HepG2 (cell line): ENCODE measurements at regions not wholly inside any gene's neighbourhood (a gene's known extent, or its start where the extent isn't known, plus 50 kb on each side); places are given as distances from the start of the nearest gene placed in this dataset.
"Not testable (repeated sequence)": the region's sequence is repeated elsewhere in the genome, so short reads cannot be mapped to it uniquely, and the experiment has no call there.

Source experiments
- ATAC-seq: fragments of 200-7000 bp; cut with Tn5 transposase; 3 replicates; pipeline ENCODE4 v1.9.1; 2020; ENCODE audit warnings: mild to moderate bottlenecking, moderate library complexity
- BruUV-seq: library from RNA; stranded (reverse); fragments of 400-500 nt; replicated peaks from 2 replicates; lab custom pipeline; 2021; lab: Mats Ljungman, UMichigan
- CTCF ChIA-PET: fragments of 300-600 bp; formaldehyde crosslinking; extraction: SDS; loops from one replicate; lab custom pipeline; 2021; ENCODE audit warnings: low total read pairs, inconsistent platforms, low intra/inter-chr PET ratio; lab: Yijun Ruan, JAX
- POLR2A ChIA-PET: fragments of 350-600 bp; sonication (Branson Sonifier 250); formaldehyde crosslinking; loops from one replicate; lab custom pipeline; 2020; ENCODE audit warnings: antibody characterized with exemption, inconsistent platforms; lab: Yijun Ruan, JAX
- DNase-seq: peaks from one replicate; pipeline ENCODE4 v3.0.0-alpha.2; 2015; ENCODE audit warnings: low spot score
- FAIRE-seq: peaks from 3 replicates; lab custom pipeline; 2011; peaks lifted over from hg19 to GRCh38; lab: Jason Lieb, UNC
- H2AFZ ChIP-seq: one replicate; pipeline ENCODE4 v1.6.1; 2011; ENCODE audit warnings: low read length, inconsistent platforms
- H3K27ac ChIP-seq: fragments of 300-600 bp; 3 replicates; pipeline ENCODE4 v1.8.0; 2011; ENCODE audit warnings: mixed run types, mild to moderate bottlenecking, mixed read lengths, low read length, inconsistent platforms; ENCODE audit not compliant: insufficient read depth; ENCODE audit errors: extremely low read length
- H3K27me3 ChIP-seq, 2 experiments: fragments of 200-600 bp in 1 of 2; 2 replicates in 1 of 2; 3 replicates in 1 of 2; pipeline versions ENCODE4 v1.6.0 to v1.8.0; 2011; ENCODE audit warnings: low read length in 2 of 2, mild to moderate bottlenecking in 2 of 2, moderate library complexity in 2 of 2, inconsistent platforms in 1 of 2; ENCODE audit not compliant: insufficient read depth in 2 of 2, control insufficient read depth in 1 of 2
- H3K36me3 ChIP-seq, 2 experiments: fragments of 200-600 bp in 1 of 2; replicated peaks in 1 of 2; 2 replicates in 1 of 2; 3 replicates in 1 of 2; pipeline versions ENCODE4 v1.5.1 to v1.8.0; 2011; ENCODE audit warnings: low read length in 2 of 2, inconsistent platforms in 1 of 2; ENCODE audit not compliant: insufficient read depth in 2 of 2, control insufficient read depth in 1 of 2
- H3K4me1 ChIP-seq: 2 replicates; pipeline ENCODE4 v1.5.1; 2012; ENCODE audit warnings: low read length, inconsistent platforms; ENCODE audit not compliant: insufficient read depth
- H3K4me2 ChIP-seq: 2 replicates; pipeline ENCODE4 v1.6.0; 2011; ENCODE audit warnings: low read depth, low read length, inconsistent platforms
- H3K4me3 ChIP-seq, 3 experiments: fragments of 200-600 bp in 1 of 3; sonication (generic), shearing (Covaris generic) in 1 of 3; replicated peaks in 1 of 3; 2 replicates each; pipeline ENCODE4 v1.5.1; 2011 to 2016; ENCODE audit warnings: low read length in 3 of 3, inconsistent platforms in 2 of 3, low read depth in 2 of 3, mild to moderate bottlenecking in 2 of 3, control low read depth in 1 of 3, mixed read lengths in 1 of 3; ENCODE audit not compliant: insufficient read depth in 1 of 3
- H3K79me2 ChIP-seq: one replicate; pipeline ENCODE4 v1.6.1; 2011; ENCODE audit warnings: low read length, inconsistent platforms; ENCODE audit not compliant: insufficient read depth
- H3K9ac ChIP-seq: 2 replicates; pipeline ENCODE4 v1.6.0; 2011; ENCODE audit warnings: mild to moderate bottlenecking, low read depth, low read length, inconsistent platforms; ENCODE audit not compliant: insufficient read depth
- H3K9me3 ChIP-seq: 2 replicates; pipeline ENCODE4 v1.5.1; 2012; ENCODE audit warnings: mild to moderate bottlenecking, low read length
- H4K20me1 ChIP-seq: 2 replicates; pipeline ENCODE4 v1.6.0; 2011; ENCODE audit warnings: inconsistent platforms, mild to moderate bottlenecking, low read length, moderate library complexity; ENCODE audit not compliant: insufficient read depth
- WGBS: methylation state at CpG from one replicate; pipeline ENCODE4 v1.1.6; 2017; ENCODE audit warnings: low lambda C conversion rate; 5-methylcytosine and 5-hydroxymethylcytosine counted together
- in situ Hi-C: cut with HindIII; loops from 2 replicates; pipeline ENCODE4 v1.10.0; 2017; ENCODE audit warnings: low pct_unique_long_range_greater_than_20kb; ENCODE audit not compliant: extremely low pct_ligation_motif_present
- intact Hi-C: fragments of 100-400 bp; cut with micrococcal nuclease; formaldehyde crosslinking; loops from one replicate; pipeline ENCODE4 v1.10.0; 2022; ENCODE audit not compliant: unreplicated experiment

- not testable (repeated sequence) for DNase-seq
Observed at GRCh38 chr1:148687376-148687775, 61.2 kb upstream of the NUDT4B start.

More at GRCh38 chr1:148687376-148687775, 61.2 kb upstream of the NUDT4B start:
- H3K9ac ChIP-seq, H3K27me3 ChIP-seq, POLR2A ChIA-PET, H3K9me3 ChIP-seq, intact Hi-C loops, H3K27ac ChIP-seq, H2AFZ ChIP-seq, H3K4me2 ChIP-seq, H4K20me1 ChIP-seq, H3K36me3 ChIP-seq, H3K79me2 ChIP-seq, BruUV-seq, H3K4me3 ChIP-seq, in situ Hi-C loops, ATAC-seq, CTCF ChIA-PET, FAIRE-seq, H3K4me1 ChIP-seq: not testable (repeated sequence)
- no CpG with 5 or more reads among the region's 2 CpGs for WGBS
